K562 (cell line): ENCODE measurements at regions not wholly inside any gene's neighbourhood (a gene's known extent, or its start where the extent isn't known, plus 50 kb on each side); places are given as distances from the start of the nearest gene placed in this dataset.

Experiments used
- BCLAF1 ChIP-seq, 2 experiments: fragments of 450-650 bp in 1 of 2; IDR thresholded peaks; 2 replicates each; pipeline ENCODE4 v1.6.1; 2011 to 2017; ENCODE audit warnings: low read depth in 2 of 2, antibody characterized with exemption in 1 of 2, borderline replicate concordance in 1 of 2, low read length in 1 of 2, mild to moderate bottlenecking in 1 of 2, mixed read lengths in 1 of 2; ENCODE audit not compliant: control insufficient read depth in 1 of 2
- BCOR ChIP-seq: fragments of 450-650 bp; IDR thresholded peaks from 2 replicates; pipeline ENCODE4 v1.6.1; 2016
- CTCF ChIP-seq, 3 experiments: IDR thresholded peaks in 2 of 3; conservative IDR thresholded peaks in 1 of 3; 2 replicates each; pipeline ENCODE4 v1.5.1; 2011 to 2012; ENCODE audit warnings: low read length in 3 of 3, mild to moderate bottlenecking in 3 of 3, control low read depth in 2 of 3, improper control_type of control experiment in 1 of 3, inconsistent platforms in 1 of 3, low read depth in 1 of 3, mixed read lengths in 1 of 3, moderate library complexity in 1 of 3; ENCODE audit not compliant: insufficient read depth in 2 of 3
- EGR1 ChIP-seq: fragments of 450-650 bp; conservative IDR thresholded peaks from 2 replicates; pipeline ENCODE4 v1.6.1; 2017; ENCODE audit warnings: mild to moderate bottlenecking
- GTF2B ChIP-seq: IDR thresholded peaks from 2 replicates; pipeline ENCODE4 v1.6.1; 2011; ENCODE audit not compliant: insufficient read length; ENCODE audit errors: extremely low read depth
- HMG20B ChIP-seq: fragments of 250-450 bp; sonication (Bioruptor Pico); IDR thresholded peaks from 2 replicates; pipeline ENCODE4 v1.5.0; 2021; ENCODE audit warnings: mild to moderate bottlenecking
- NR0B1 ChIP-seq: fragments of 450-650 bp; IDR thresholded peaks from one replicate; pipeline ENCODE4 v1.6.1; 2018; ENCODE audit warnings: mild to moderate bottlenecking, moderate library complexity; ENCODE audit not compliant: partially characterized antibody
- NR2C1 ChIP-seq, 2 experiments: fragments of 450-650 bp; IDR thresholded peaks; 2 replicates each; pipeline ENCODE4 v1.6.1; 2017; ENCODE audit warnings: mild to moderate bottlenecking in 2 of 2, antibody characterized with exemption in 1 of 2, inconsistent platforms in 1 of 2, missing compliant biosample characterization in 1 of 2, missing genetic modification characterization in 1 of 2
- POLR2A ChIP-seq: fragments of 450-650 bp; conservative IDR thresholded peaks from 2 replicates; pipeline ENCODE4 v1.6.1; 2016
- REST ChIP-seq, 2 experiments: fragments of 450-650 bp; formaldehyde crosslinking in 1 of 2; IDR thresholded peaks; 2 replicates each; pipeline versions ENCODE4 v1.4.0 to v1.6.1; 2014 to 2020; ENCODE audit warnings: mild to moderate bottlenecking in 2 of 2, borderline replicate concordance in 1 of 2, low read depth in 1 of 2
- SREBF2 ChIP-seq: sonication (generic); formaldehyde crosslinking; IDR thresholded peaks from 2 replicates; pipeline ENCODE4 v1.4.0; 2020; ENCODE audit warnings: mild to moderate bottlenecking, missing genetic modification reagents
- TEAD1 ChIP-seq, 2 experiments: fragments of 450-650 bp in 1 of 2; sonication (generic) in 1 of 2; formaldehyde crosslinking; IDR thresholded peaks; 2 replicates each; pipeline versions ENCODE4 v1.4.0 to v1.8.0; 2020 to 2022; ENCODE audit warnings: mild to moderate bottlenecking in 2 of 2, missing genetic modification reagents in 1 of 2
- TRIM24 ChIP-seq, 2 experiments: fragments of 450-650 bp; IDR thresholded peaks; 2 replicates each; pipeline ENCODE4 v1.6.1; 2016

- TF ChIP-seq EGR1 (no peak), TEAD1 (CRISPR knock-in tag; IDR thresholded peaks at IDR 0.05) (no peak), TRIM24 (IDR thresholded peaks at IDR 0.05) (no peak), POLR2A (no peak), CTCF (IDR thresholded peaks at IDR 0.05 in 2 of 3, conservative IDR thresholded peaks at IDR 0.05 in 1 of 3; ENCODE audit: insufficient read depth in 2 of 3, low read depth in 1 of 3, low read length in 3 of 3) (no peak), BCOR (no peak), HMG20B (no peak), SREBF2 (CRISPR knock-in tag) (no peak), BCLAF1 (IDR thresholded peaks at IDR 0.05; ENCODE audit: borderline replicate concordance in 1 of 2, control insufficient read depth in 1 of 2, low read depth in 2 of 2, low read length in 1 of 2) (no peak), NR0B1 (no peak), NR2C1 (IDR thresholded peaks at IDR 0.05) (no peak), NR2C1 (tag; IDR thresholded peaks at IDR 0.05) (no peak), GTF2B (no peak), REST (IDR thresholded peaks at IDR 0.05; ENCODE audit: borderline replicate concordance) (no peak), REST (CRISPR knock-in tag; IDR thresholded peaks at IDR 0.05; ENCODE audit: low read depth) (no peak)
Measured at GRCh38 chr6:41489120-41489851, 56.9 kb upstream of the FOXP4 start.
